Brain microvascular endothelial cell (primary cell): ENCODE measurements at regions not wholly inside any gene's neighbourhood (a gene's known extent, or its start where the extent isn't known, plus 50 kb on each side); places are given as distances from the start of the nearest gene placed in this dataset.

ENCODE experiments used
- DNase-seq: peaks from one replicate; pipeline ENCODE4 v3.0.0-alpha.2; 2020
- H3K27ac ChIP-seq: fragments of 250-450 bp; sonication (Bioruptor Pico); 2 replicates; pipeline ENCODE4 v1.5.1; 2020; ENCODE audit warnings: mild to moderate bottlenecking, moderate library complexity
- H3K27me3 ChIP-seq: fragments of 250-450 bp; sonication (Bioruptor Pico); replicated peaks from 2 replicates; pipeline ENCODE4 v1.5.1; 2020; ENCODE audit warnings: mild to moderate bottlenecking
- H3K36me3 ChIP-seq: fragments of 250-450 bp; sonication (Bioruptor Pico); replicated peaks from 2 replicates; pipeline ENCODE4 v1.5.1; 2020; ENCODE audit warnings: mild to moderate bottlenecking
- H3K4me3 ChIP-seq: 2 replicates; pipeline ENCODE4 v1.5.1; 2011; ENCODE audit warnings: low read depth, mild to moderate bottlenecking, control low read depth, low read length, moderate library complexity
- CTCF ChIP-seq: IDR thresholded peaks from 2 replicates; pipeline ENCODE4 v1.5.1; 2011; ENCODE audit warnings: low read depth, mild to moderate bottlenecking, moderate library complexity, low read length, control low read depth, inconsistent platforms; ENCODE audit errors: missing control alignments
- in situ Hi-C: cut with HindIII; loops from 2 replicates; pipeline ENCODE4 v1.10.0; 2017; ENCODE audit warnings: low sequenced_read_pairs, low pct_ligation_motif_present

- in situ Hi-C loops = no loop called here
- Histone ChIP-seq H3K27ac (no peak overlapping the region), H3K36me3 (no peaks in the 10 kb centered on the region), H3K27me3 (no peaks in the 10 kb centered on the region), H3K4me3 (no peak overlapping the region)
- TF ChIP-seq CTCF = no peak
- no peak for DNase-seq
Observed at GRCh38 chr21:29462479-29462878, 163.8 kb downstream of the BACH1 start.

- no peak for TF ChIP-seq CTCF
- in situ Hi-C loops = no loop called here
Observed at GRCh38 chr21:29465546-29465945, 166.8 kb downstream of the BACH1 start.

GRCh38 chr21:29466532-29466931 is 167.8 kb downstream of the BACH1 start:
- no peaks in the 10 kb centered on the region for H3K27me3 ChIP-seq
- no peak for TF ChIP-seq CTCF
- H3K36me3 ChIP-seq = no peaks in the 10 kb centered on the region
- no peak overlapping the region for H3K4me3 ChIP-seq
- H3K27ac ChIP-seq = no peak overlapping the region
- no peak for DNase-seq
- in situ Hi-C loops = no loop called here

More at GRCh38 chr21:29465546-29465945, 166.8 kb downstream of the BACH1 start:
- no peak overlapping the region for H3K27ac ChIP-seq
- H3K4me3 ChIP-seq = no peak overlapping the region
- no peak for DNase-seq
- no peaks in the 10 kb centered on the region for H3K36me3 ChIP-seq
- H3K27me3 ChIP-seq = no peaks in the 10 kb centered on the region

- H3K4me3 ChIP-seq = no peak overlapping the region
- in situ Hi-C loops = no loop called here
- H3K27me3 ChIP-seq = no peaks in the 10 kb centered on the region
- TF ChIP-seq CTCF = no peak
- no peak overlapping the region for H3K27ac ChIP-seq
- no peak for DNase-seq
- H3K36me3 ChIP-seq = no peaks in the 10 kb centered on the region
Observed at GRCh38 chr21:29470397-29470796, 171.7 kb downstream of the BACH1 start.

- H3K27ac ChIP-seq = no peak overlapping the region
- DNase-seq = no peak
- no peak for TF ChIP-seq CTCF
- no peaks in the 10 kb centered on the region for H3K27me3 ChIP-seq
- in situ Hi-C loops = no loop called here
- H3K36me3 ChIP-seq = no peaks in the 10 kb centered on the region
- no peak overlapping the region for H3K4me3 ChIP-seq
Observed at GRCh38 chr21:29473808-29474207, 175.1 kb downstream of the BACH1 start.

GRCh38 chr21:29475329-29475728 is 176.6 kb downstream of the BACH1 start:
- no peaks in the 10 kb centered on the region for H3K27me3 ChIP-seq
- no peak overlapping the region for H3K4me3 ChIP-seq
- H3K36me3 ChIP-seq = no peaks in the 10 kb centered on the region
- in situ Hi-C loops = no loop called here
- no peak for DNase-seq
- TF ChIP-seq CTCF = no peak
- no peak overlapping the region for H3K27ac ChIP-seq
